WTC11 (cell line): ENCODE measurements at regions not wholly inside any gene's neighbourhood (a gene's known extent, or its start where the extent isn't known, plus 50 kb on each side); places are given as distances from the start of the nearest gene placed in this dataset.

Experiments used
- ATAC-seq: fragments of 200-7000 bp; cut with Tn5 transposase; 2 replicates; pipeline ENCODE4 v1.10.0; 2021; ENCODE audit warnings: mild to moderate bottlenecking, moderate library complexity
- CTCF ChIA-PET: fragments of 300-600 bp; sonication (Branson Sonifier 250); formaldehyde crosslinking; loops from one replicate; lab custom pipeline; 2021; ENCODE audit warnings: antibody characterized with exemption; lab: Charles Lee
- POLR2A ChIA-PET: fragments of 350-600 bp; sonication (Branson Sonifier 250); formaldehyde crosslinking; loops from one replicate; lab custom pipeline; 2021; ENCODE audit warnings: antibody characterized with exemption; lab: Charles Lee
- DNase-seq: peaks from one replicate; pipeline ENCODE4 v3.0.0; 2021; ENCODE audit warnings: low spot score
- H3K27ac Mint-ChIP-seq: 2 replicates; pipeline ENCODE4 v1.8.0; 2021; ENCODE audit warnings: mixed read lengths
- H3K27me3 Mint-ChIP-seq: 2 replicates; pipeline ENCODE4 v1.8.0; 2021; ENCODE audit warnings: low read depth, mild to moderate bottlenecking, moderate library complexity, mixed read lengths
- H3K36me3 Mint-ChIP-seq: 2 replicates; pipeline ENCODE4 v1.8.0; 2021; ENCODE audit warnings: mixed read lengths
- H3K4me1 Mint-ChIP-seq: 2 replicates; pipeline ENCODE4 v1.8.0; 2022; ENCODE audit warnings: mixed read lengths
- H3K4me3 Mint-ChIP-seq: 2 replicates; pipeline ENCODE4 v1.8.0; 2021; ENCODE audit warnings: mild to moderate bottlenecking, moderate library complexity, mixed read lengths
- H3K9me3 Mint-ChIP-seq: 2 replicates; pipeline ENCODE4 v1.8.0; 2021; ENCODE audit warnings: mixed read lengths
- ATF1 ChIP-seq: sonication (generic); formaldehyde crosslinking; IDR thresholded peaks from 2 replicates; pipeline ENCODE4 v1.8.1; 2023; ENCODE audit warnings: mild to moderate bottlenecking, moderate library complexity, missing genetic modification reagents
- FOXP1 ChIP-seq: sonication (generic); formaldehyde crosslinking; IDR thresholded peaks from 2 replicates; pipeline ENCODE4 v1.8.0; 2022; ENCODE audit warnings: missing genetic modification reagents, mild to moderate bottlenecking, moderate library complexity, borderline replicate concordance
- GRHL2 ChIP-seq: fragments of 250-450 bp; sonication (Bioruptor Pico); IDR thresholded peaks from 2 replicates; pipeline ENCODE4 v1.8.0; 2022; ENCODE audit warnings: mild to moderate bottlenecking, moderate library complexity; ENCODE audit not compliant: insufficient replicate concordance, severe bottlenecking
- JUN ChIP-seq: sonication (generic); formaldehyde crosslinking; IDR thresholded peaks from 2 replicates; pipeline ENCODE4 v1.8.0; 2023; ENCODE audit warnings: mild to moderate bottlenecking, missing genetic modification reagents
- NR2C2 ChIP-seq: sonication (generic); formaldehyde crosslinking; IDR thresholded peaks from 2 replicates; pipeline ENCODE4 v1.8.0; 2022; ENCODE audit warnings: mild to moderate bottlenecking, missing genetic modification reagents
- SP1 ChIP-seq: sonication (generic); formaldehyde crosslinking; conservative IDR thresholded peaks from 2 replicates; pipeline ENCODE4 v1.8.1; 2022; ENCODE audit warnings: missing genetic modification reagents
- TCF7 ChIP-seq: sonication (generic); formaldehyde crosslinking; IDR thresholded peaks from 2 replicates; pipeline ENCODE4 v1.8.0; 2022; ENCODE audit warnings: mild to moderate bottlenecking, low read depth, missing genetic modification reagents, moderate library complexity
- TEAD1 ChIP-seq: sonication (generic); formaldehyde crosslinking; IDR thresholded peaks from 2 replicates; pipeline ENCODE4 v1.8.0; 2022; ENCODE audit warnings: mild to moderate bottlenecking, missing genetic modification reagents
- ZNF121 ChIP-seq: sonication (generic); formaldehyde crosslinking; IDR thresholded peaks from 2 replicates; pipeline ENCODE4 v1.8.0; 2023; ENCODE audit warnings: missing genetic modification reagents
- ZNF219 ChIP-seq: sonication (generic); formaldehyde crosslinking; IDR thresholded peaks from 2 replicates; pipeline ENCODE4 v1.8.0; 2023; ENCODE audit warnings: missing genetic modification reagents, mild to moderate bottlenecking, borderline replicate concordance
- ZNF263 ChIP-seq: sonication (generic); formaldehyde crosslinking; IDR thresholded peaks from 2 replicates; pipeline ENCODE4 v1.8.1; 2022; ENCODE audit warnings: low read depth, mild to moderate bottlenecking, moderate library complexity, missing genetic modification reagents
- ZNF317 ChIP-seq: sonication (generic); formaldehyde crosslinking; IDR thresholded peaks from 2 replicates; pipeline ENCODE4 v1.8.1; 2023; ENCODE audit warnings: low read depth, mild to moderate bottlenecking, moderate library complexity, missing genetic modification reagents, borderline replicate concordance
- TF ChIP-seq, protein P1 (sequence below): fragments of 250-450 bp; sonication (Bioruptor Pico); IDR thresholded peaks from 2 replicates; pipeline ENCODE4 v2.1.2; 2022; ENCODE audit warnings: mild to moderate bottlenecking, moderate library complexity
- TF ChIP-seq, protein P2 (sequence below): sonication (generic); formaldehyde crosslinking; IDR thresholded peaks from 2 replicates; pipeline ENCODE4 v1.8.1; 2022; ENCODE audit warnings: low read depth, mild to moderate bottlenecking, moderate library complexity, missing genetic modification reagents, borderline replicate concordance
- TF ChIP-seq, protein P3 (sequence below): sonication (generic); formaldehyde crosslinking; IDR thresholded peaks from 2 replicates; pipeline ENCODE4 v1.8.0; 2022; ENCODE audit warnings: mild to moderate bottlenecking, missing genetic modification reagents
- TF ChIP-seq, protein P4 (sequence below): fragments of 250-450 bp; sonication (Bioruptor Pico); IDR thresholded peaks from 2 replicates; pipeline ENCODE4 v1.9.0; 2021; ENCODE audit warnings: mild to moderate bottlenecking
- TF ChIP-seq, protein P5 (sequence below): sonication (generic); formaldehyde crosslinking; IDR thresholded peaks from 2 replicates; pipeline ENCODE4 v1.8.1; 2023; ENCODE audit warnings: mild to moderate bottlenecking, missing genetic modification reagents, borderline replicate concordance
- TF ChIP-seq, protein P6 (sequence below): sonication (generic); formaldehyde crosslinking; IDR thresholded peaks from 2 replicates; pipeline ENCODE4 v1.8.1; 2022; ENCODE audit warnings: mild to moderate bottlenecking, missing genetic modification reagents, moderate library complexity, borderline replicate concordance
- TF ChIP-seq, protein P7 (sequence below): sonication (generic); formaldehyde crosslinking; IDR thresholded peaks from 2 replicates; pipeline ENCODE4 v1.8.1; 2022; ENCODE audit warnings: low read depth, missing genetic modification reagents, borderline replicate concordance
- TF ChIP-seq, protein P8 (sequence below): sonication (generic); formaldehyde crosslinking; IDR thresholded peaks from 2 replicates; pipeline ENCODE4 v1.8.1; 2023; ENCODE audit warnings: mild to moderate bottlenecking, missing genetic modification reagents

DNA sequence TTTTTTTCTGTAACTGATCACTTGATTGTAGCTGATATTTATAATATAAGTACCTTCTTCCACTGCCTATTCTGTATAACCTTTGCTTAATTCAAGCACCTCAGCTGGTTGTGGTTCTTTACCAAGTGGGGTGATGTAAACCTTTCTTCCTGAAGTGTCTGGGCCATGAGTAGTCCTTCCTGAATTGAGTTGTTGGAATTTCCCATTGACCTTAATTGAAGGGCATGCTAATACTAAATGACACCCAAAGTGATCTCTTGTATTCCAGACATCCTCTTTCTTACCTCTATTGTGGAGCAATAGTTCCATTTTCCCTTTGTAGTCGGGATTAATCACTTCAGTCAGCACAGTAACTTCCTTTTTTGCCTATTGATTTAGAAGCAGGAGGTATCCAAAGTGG lies 1496.8 kb upstream of the CELF4 start:
- Mint-ChIP-seq H3K27me3 (no peaks in the 10 kb centered on the region), H3K4me1 (no peaks in the 10 kb centered on the region), H3K36me3 (no peaks in the 10 kb centered on the region), H3K27ac (no peak overlapping the region), H3K9me3 (no peaks in the 10 kb centered on the region), H3K4me3 (no peak overlapping the region)
- TF ChIP-seq, protein P1, sequence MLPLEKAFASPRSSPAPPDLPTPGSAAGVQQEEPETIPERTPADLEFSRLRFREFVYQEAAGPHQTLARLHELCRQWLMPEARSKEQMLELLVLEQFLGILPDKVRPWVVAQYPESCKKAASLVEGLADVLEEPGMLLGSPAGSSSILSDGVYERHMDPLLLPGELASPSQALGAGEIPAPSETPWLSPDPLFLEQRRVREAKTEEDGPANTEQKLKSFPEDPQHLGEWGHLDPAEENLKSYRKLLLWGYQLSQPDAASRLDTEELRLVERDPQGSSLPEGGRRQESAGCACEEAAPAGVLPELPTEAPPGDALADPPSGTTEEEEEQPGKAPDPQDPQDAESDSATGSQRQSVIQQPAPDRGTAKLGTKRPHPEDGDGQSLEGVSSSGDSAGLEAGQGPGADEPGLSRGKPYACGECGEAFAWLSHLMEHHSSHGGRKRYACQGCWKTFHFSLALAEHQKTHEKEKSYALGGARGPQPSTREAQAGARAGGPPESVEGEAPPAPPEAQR (CRISPR knock-in tag) = no peak
- no peak for TF ChIP-seq ZNF263 (CRISPR knock-in tag)
- TF ChIP-seq NR2C2 (CRISPR knock-in tag) = no peak
- TF ChIP-seq SP1 = no peak
- TF ChIP-seq JUN (CRISPR knock-in tag) = no peak
- TF ChIP-seq, protein P2, sequence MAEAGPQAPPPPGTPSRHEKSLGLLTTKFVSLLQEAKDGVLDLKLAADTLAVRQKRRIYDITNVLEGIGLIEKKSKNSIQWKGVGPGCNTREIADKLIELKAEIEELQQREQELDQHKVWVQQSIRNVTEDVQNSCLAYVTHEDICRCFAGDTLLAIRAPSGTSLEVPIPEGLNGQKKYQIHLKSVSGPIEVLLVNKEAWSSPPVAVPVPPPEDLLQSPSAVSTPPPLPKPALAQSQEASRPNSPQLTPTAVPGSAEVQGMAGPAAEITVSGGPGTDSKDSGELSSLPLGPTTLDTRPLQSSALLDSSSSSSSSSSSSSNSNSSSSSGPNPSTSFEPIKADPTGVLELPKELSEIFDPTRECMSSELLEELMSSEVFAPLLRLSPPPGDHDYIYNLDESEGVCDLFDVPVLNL (CRISPR knock-in tag) = no peak
- TF ChIP-seq, protein P3, sequence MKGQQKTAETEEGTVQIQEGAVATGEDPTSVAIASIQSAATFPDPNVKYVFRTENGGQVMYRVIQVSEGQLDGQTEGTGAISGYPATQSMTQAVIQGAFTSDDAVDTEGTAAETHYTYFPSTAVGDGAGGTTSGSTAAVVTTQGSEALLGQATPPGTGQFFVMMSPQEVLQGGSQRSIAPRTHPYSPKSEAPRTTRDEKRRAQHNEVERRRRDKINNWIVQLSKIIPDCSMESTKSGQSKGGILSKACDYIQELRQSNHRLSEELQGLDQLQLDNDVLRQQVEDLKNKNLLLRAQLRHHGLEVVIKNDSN (CRISPR knock-in tag) = no peak
- TF ChIP-seq, protein P4, sequence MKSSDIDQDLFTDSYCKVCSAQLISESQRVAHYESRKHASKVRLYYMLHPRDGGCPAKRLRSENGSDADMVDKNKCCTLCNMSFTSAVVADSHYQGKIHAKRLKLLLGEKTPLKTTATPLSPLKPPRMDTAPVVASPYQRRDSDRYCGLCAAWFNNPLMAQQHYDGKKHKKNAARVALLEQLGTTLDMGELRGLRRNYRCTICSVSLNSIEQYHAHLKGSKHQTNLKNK (CRISPR knock-in tag) = no peak
- no peak for TF ChIP-seq ZNF121 (CRISPR knock-in tag)
- TF ChIP-seq, protein P5, sequence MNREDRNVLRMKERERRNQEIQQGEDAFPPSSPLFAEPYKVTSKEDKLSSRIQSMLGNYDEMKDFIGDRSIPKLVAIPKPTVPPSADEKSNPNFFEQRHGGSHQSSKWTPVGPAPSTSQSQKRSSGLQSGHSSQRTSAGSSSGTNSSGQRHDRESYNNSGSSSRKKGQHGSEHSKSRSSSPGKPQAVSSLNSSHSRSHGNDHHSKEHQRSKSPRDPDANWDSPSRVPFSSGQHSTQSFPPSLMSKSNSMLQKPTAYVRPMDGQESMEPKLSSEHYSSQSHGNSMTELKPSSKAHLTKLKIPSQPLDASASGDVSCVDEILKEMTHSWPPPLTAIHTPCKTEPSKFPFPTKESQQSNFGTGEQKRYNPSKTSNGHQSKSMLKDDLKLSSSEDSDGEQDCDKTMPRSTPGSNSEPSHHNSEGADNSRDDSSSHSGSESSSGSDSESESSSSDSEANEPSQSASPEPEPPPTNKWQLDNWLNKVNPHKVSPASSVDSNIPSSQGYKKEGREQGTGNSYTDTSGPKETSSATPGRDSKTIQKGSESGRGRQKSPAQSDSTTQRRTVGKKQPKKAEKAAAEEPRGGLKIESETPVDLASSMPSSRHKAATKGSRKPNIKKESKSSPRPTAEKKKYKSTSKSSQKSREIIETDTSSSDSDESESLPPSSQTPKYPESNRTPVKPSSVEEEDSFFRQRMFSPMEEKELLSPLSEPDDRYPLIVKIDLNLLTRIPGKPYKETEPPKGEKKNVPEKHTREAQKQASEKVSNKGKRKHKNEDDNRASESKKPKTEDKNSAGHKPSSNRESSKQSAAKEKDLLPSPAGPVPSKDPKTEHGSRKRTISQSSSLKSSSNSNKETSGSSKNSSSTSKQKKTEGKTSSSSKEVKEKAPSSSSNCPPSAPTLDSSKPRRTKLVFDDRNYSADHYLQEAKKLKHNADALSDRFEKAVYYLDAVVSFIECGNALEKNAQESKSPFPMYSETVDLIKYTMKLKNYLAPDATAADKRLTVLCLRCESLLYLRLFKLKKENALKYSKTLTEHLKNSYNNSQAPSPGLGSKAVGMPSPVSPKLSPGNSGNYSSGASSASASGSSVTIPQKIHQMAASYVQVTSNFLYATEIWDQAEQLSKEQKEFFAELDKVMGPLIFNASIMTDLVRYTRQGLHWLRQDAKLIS (CRISPR knock-in tag) = no peak
- ATAC-seq (no peak), DNase-seq (no peak)
- CTCF ChIA-PET = no interaction called here
- POLR2A ChIA-PET = no interaction called here

DNA sequence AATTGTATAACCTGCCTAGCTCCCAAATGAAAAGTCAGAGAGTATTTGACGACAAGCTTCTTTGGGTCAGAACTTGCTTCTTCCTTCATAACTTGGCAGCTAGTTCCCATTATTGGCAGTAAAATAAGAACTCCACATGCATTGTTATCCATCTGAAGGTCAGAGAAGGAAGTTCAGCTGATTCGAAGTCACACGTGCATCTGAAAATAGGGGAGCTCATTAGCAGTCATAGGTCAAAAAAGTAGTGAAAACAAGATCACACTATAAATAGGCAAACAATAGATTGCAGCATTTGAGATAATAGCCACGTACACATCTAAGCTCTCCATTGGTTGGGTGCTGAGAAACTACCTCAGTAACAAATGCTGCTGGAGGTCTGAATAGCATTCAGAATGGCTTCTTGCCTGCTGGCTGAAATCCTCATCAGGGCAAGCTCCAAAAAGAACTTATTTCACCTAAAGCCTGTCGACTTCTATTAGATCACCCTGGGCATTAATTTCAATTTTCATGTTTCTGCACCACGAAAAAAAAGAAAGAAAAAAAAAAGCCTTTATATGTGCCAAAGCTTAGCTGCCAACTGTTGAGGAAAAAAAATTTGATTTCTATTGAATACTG lies 1492.9 kb upstream of the CELF4 start:
- H3K27me3 Mint-ChIP-seq = no peaks in the 10 kb centered on the region
- POLR2A ChIA-PET = no interaction called here
- H3K27ac Mint-ChIP-seq = no peak overlapping the region
- H3K4me3 Mint-ChIP-seq = no peak overlapping the region
- CTCF ChIA-PET = no interaction called here
- ATAC-seq = no peak
- H3K36me3 Mint-ChIP-seq = no peaks in the 10 kb centered on the region
- no peak for DNase-seq
- H3K4me1 Mint-ChIP-seq = peaks cover 2% of the 10 kb centered on the region; the same call in 1 of the 2 replicates
- no peaks in the 10 kb centered on the region for H3K9me3 Mint-ChIP-seq
- no peak for TF ChIP-seq FOXP1 (CRISPR knock-in tag)
- no peak for TF ChIP-seq ZNF121 (CRISPR knock-in tag)
- TF ChIP-seq, protein P6, sequence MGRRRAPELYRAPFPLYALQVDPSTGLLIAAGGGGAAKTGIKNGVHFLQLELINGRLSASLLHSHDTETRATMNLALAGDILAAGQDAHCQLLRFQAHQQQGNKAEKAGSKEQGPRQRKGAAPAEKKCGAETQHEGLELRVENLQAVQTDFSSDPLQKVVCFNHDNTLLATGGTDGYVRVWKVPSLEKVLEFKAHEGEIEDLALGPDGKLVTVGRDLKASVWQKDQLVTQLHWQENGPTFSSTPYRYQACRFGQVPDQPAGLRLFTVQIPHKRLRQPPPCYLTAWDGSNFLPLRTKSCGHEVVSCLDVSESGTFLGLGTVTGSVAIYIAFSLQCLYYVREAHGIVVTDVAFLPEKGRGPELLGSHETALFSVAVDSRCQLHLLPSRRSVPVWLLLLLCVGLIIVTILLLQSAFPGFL (CRISPR knock-in tag) = no peak
- TF ChIP-seq ATF1 = no peak
- no peak for TF ChIP-seq GRHL2 (CRISPR knock-in tag)
- TF ChIP-seq TCF7 (CRISPR knock-in tag) = no peak
- TF ChIP-seq TEAD1 (CRISPR knock-in tag) = no peak
- TF ChIP-seq ZNF317 = no peak
- TF ChIP-seq, protein P7, sequence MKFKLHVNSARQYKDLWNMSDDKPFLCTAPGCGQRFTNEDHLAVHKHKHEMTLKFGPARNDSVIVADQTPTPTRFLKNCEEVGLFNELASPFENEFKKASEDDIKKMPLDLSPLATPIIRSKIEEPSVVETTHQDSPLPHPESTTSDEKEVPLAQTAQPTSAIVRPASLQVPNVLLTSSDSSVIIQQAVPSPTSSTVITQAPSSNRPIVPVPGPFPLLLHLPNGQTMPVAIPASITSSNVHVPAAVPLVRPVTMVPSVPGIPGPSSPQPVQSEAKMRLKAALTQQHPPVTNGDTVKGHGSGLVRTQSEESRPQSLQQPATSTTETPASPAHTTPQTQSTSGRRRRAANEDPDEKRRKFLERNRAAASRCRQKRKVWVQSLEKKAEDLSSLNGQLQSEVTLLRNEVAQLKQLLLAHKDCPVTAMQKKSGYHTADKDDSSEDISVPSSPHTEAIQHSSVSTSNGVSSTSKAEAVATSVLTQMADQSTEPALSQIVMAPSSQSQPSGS (CRISPR knock-in tag) = no peak
- TF ChIP-seq, protein P8, sequence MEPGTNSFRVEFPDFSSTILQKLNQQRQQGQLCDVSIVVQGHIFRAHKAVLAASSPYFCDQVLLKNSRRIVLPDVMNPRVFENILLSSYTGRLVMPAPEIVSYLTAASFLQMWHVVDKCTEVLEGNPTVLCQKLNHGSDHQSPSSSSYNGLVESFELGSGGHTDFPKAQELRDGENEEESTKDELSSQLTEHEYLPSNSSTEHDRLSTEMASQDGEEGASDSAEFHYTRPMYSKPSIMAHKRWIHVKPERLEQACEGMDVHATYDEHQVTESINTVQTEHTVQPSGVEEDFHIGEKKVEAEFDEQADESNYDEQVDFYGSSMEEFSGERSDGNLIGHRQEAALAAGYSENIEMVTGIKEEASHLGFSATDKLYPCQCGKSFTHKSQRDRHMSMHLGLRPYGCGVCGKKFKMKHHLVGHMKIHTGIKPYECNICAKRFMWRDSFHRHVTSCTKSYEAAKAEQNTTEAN (CRISPR knock-in tag) = no peak
- TF ChIP-seq ZNF219 (CRISPR knock-in tag) = no peak
